T-helper 2 cell treated with Interferon-gamma antibody and Interleukin-4, amounts not matched to agents 100 ng/mL and 5 ng/mL, for 36 hours (primary cell): ENCODE measurements at regions not wholly inside any gene's neighbourhood (a gene's known extent, or its start where the extent isn't known, plus 50 kb on each side); places are given as distances from the start of the nearest gene placed in this dataset.

Source experiments
- intact Hi-C: fragments of 100-400 bp; cut with micrococcal nuclease; formaldehyde crosslinking; loops from one replicate; pipeline ENCODE4 v1.15.1; 2023

DNA sequence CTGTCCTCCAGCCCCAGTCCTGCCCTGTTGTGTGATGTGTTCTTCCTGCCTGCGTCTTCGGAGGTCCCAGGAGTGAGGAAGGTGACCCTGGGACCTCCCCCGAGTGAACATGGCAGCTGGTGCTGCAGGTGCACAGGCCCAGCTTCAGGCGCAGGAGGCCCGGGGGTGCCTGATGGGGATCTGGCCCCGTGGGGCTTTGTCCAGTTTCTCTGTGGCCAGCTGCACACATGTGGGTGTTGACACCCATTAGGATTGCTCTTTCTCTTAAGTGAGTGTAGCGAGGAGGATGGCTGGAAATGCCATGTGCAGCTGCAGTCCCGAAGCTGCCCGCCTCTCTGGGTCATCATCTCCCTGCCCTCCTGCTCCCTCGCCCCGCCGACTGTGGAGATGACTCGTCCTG lies 1279.7 kb downstream of the BRD1 start:
- intact Hi-C loops, result no loop called here

DNA sequence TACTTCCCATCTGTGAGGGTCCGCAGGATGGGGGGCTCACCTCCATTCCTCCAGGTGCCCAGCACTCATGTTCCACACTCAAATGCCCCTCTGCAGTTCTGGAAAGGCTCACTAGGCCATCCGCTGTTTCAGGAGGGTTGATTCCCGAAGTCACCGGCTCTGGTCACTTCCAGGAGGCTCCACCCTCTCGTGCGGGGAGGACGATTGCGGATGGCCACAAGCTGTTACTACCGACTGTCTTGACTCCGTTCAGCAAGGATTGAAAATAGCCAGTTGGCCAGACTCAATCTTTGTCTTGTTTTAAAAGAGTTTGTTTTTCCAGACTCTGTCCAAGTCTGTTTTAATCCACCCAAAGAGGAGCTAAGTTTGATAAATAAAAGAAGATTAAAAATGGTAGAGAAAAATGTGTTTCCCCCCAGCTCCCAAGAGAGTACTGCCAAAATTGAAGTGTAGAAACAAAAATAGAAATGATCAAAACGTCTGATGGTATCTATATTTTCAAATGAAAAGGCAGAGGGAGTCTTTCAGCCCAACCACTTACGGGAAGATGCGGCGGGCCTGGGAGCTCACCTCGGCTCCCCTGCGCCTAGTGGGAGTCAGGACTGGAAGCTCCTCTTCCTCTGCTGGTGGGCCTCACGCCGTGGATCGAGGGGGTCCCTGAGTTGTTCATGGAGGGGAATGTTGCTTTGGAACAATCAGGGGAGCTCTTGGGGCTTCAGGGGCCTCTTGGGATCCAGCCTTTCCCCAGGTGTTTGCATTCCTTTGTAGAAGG lies 1280.8 kb downstream of the BRD1 start:
- intact Hi-C loops, result no loop called here

DNA sequence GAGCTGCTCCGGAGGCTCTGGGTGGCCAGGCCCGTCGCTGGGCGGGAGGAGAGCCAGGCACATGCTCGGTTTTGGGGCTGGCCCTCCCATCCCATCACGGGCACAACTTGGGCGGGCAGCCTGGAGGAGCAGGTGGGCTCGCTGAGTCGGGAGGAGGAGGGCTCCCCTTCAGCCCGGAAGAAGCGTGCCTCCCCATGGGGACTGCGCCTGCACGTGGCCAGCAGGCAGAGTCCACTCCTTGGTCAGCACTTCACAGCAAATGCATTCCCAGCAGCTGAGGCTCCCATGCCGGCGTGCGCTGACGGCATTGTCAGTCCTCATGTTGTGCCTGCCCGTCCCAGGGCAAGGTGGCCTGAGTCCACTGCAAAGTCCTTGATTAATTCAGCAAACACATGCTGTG lies 1281.7 kb downstream of the BRD1 start:
- intact Hi-C loops, result no loop called here

DNA sequence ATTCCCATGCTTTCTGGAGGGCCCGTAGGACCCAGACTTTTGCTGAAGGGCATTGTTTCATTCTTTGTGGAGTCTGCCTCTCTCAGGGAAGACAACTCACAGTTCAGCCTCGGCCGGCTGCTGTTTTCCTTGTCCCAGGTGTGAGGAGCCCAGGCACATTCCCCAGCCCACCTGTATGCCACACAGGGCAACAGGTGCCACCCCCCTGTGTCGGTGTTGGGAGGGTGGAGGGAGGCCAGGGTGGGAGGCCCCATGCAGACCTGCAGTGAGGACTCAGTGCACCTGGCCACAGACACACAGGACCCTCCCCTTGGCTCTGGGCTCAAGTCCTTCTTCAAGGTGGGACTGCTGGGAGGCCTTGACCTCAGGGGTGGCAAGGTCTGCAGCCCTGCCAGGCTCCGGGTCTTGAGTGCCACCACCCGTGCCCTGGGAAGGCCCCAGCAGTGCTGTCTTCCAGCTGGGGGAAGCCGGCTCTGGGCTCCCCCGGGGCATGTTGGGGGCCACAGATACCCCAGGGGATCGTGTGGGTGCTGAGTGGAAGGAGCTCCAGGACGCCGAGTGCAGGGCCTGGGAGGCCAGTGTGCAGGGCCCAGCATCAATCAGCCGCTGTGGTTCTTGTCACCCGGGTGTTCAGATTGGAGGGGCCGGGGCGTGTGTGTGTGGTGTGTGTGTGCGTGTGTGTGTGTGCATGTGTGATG lies 1286.1 kb downstream of the BRD1 start:
- intact Hi-C loops, result no loop called here

DNA sequence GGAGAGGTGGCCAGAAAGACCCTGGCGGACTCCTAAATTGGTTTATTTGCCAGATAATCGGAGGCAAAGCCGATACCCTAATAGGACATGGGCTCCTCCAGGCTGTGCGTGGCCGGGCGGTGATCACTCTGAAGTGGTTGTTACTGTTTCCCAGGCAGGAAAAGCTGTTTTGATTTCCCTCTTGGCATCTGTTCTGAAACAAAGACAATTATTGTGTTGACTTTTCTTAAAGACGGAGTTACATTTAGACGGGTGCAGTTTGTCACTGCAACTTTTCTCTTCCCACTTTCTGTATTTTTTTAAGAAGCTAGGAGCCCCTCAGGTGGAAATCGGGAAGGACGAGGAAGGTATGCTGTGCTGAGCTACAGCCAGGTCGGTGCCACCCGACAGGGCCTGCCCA lies 1288.4 kb downstream of the BRD1 start:
- intact Hi-C loops, result no loop called here

DNA sequence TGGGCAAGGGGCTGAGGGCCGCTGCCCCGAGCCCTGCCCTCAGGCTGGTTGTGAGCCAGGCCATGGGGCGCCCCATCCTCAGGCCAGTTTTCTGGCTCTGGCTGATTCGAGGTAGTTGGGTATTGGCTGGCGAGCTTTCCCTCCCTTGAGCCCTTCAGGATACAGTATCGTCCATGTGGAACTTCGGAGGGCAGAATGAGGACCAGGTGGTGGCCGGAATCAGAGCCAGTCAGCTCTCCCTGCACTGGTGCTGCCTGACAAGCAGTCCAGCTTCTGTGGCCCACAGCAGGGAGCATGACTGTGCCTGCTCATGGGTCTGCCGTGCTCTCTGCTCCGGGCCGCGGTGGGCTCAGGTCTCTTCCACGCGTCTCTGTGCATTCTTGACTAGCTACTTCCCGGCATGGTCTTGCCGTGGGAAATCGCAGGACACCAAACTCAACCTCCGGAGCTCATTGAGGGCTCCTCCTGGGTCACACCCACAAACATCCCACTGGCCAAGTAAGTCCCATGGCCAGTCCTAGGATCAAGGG lies 1289.3 kb downstream of the BRD1 start:
- intact Hi-C loops, result no loop called here

DNA sequence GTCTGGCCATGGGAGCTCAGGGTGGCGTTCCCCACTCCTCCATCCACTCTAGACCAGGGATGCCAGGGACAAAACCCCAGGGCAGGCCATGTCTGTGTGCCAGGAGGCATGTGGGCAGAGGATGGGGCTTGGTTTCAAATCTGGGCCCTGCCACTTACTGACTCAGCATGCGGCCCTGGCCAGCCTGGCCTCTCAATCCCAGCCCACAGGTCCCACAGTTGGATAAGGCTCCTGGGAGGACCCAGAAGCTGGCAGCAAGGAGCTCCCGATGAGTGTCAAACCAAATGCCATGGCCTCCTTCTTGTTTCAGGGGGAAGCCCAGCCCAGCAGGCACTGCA lies 1290.4 kb downstream of the BRD1 start:
- intact Hi-C loops, result no loop called here

DNA sequence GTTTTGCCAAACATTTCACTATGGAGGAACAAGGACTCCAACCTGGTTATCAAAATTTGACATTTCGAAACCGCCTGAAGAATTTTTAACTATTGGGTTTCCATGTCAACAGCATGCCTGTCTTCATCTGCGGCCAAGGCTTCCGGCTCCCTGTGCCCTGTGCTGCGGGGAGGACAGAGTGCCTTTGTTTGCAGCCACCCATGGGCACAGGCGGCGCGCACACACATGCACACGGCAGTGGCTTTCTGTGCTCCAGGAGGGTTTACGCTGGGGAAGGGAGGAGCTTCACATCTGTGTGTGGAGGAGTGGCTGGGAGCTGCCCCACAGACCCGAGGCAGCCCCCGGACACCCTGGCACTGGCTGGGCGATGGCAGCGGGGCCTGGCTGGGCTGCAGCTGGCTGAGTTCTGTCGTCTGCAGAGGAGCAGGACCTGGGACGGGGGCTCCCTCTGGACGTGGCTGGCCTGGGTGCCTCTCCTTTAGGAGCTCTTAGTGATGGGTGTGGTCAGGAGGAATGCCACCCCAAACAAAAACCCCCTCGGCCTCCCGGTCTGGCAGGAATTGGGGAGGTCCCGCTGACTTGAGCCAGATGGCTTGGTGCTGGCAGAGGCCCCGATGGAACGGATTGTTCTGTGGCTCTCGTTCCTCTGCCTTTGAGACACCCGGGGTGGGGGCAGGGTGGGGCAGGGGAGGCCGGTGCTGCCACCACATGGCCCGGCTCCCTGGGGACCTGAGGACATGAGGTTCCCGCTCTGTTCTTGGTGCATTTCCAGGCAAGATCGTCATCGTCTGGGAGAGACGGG lies 1290.9 kb downstream of the BRD1 start:
- intact Hi-C loops, result no loop called here

DNA sequence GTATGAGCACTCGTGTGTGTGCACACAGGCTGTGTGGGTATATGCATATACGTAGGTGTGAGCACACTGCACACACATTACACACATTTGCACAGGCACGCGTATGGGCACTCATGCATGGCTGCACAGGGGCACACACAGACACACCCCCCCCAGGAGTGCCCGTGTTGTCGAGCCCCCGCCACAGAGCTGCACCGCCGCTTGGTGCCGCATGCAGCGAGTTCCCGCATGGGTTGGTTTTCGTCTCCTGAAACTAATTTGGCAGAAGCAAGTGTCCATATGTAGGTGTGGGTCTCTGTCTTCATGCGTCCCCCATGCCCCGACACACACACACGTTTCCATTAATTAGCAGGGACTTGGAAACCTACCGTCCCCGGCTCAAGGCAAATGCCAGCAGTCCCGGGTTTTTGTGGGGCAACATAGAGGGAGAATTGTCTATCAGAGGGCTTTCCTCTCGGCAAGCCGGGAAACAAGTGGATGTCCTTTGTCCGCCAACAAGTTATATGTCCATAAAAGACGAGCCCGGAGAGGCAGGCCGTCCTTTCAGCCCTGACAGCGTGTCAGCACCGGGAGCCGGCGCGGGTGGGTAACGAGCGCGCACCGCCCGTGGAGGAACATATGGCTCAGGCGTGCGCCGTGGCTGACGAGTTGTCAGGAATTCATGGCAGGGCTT lies 1291.7 kb downstream of the BRD1 start:
- intact Hi-C loops, result no loop called here

DNA sequence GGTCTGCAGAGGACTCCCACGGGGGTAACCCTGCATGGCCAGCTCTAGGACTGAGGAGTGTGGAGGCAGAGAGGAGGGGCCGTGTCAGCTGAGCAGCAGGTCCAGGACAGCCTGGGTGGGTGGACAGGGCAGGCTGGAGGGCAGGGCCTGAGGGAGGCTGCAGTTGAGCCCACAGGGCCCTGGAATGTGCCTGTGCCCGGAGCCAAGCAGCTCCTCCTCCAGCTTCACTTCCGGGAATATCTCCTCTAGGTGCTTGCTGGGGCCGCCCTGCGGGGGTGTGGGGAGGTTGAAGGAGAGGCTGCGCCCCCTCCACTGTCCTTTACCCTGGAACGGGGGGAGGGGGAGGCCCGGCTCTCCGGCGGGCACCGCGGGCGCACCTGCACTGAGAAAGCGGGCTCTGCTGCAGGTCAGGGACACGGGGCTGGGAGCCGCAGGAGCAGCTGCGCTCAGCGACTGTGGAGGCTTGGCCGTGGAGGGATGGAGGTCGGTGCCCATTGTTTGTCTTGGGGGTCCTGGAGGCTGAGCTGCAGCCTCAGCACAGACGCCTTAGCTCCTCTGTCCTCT lies 1293.2 kb downstream of the BRD1 start:
- intact Hi-C loops, result no loop called here

DNA sequence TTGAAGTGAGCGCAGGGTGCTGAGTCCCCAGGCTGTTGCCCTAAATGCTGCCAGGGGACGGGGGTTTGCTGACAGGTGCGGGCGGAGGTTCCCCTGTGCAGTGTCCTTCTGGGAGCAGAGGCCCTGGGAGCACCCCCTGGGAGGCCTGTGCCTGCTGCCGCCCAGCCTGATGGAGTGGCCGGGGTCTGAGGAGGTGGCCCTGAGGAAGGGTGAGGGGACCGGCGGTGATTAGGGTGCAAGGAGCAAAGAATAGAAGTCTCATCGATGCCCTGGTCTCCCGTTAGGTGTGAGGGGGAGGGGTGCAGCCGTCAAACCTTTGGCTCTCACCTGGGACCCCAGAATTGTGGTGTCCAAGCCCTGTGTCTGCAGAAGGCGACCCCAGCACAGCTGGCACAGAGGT lies 1294.7 kb downstream of the BRD1 start:
- intact Hi-C loops, result no loop called here

DNA sequence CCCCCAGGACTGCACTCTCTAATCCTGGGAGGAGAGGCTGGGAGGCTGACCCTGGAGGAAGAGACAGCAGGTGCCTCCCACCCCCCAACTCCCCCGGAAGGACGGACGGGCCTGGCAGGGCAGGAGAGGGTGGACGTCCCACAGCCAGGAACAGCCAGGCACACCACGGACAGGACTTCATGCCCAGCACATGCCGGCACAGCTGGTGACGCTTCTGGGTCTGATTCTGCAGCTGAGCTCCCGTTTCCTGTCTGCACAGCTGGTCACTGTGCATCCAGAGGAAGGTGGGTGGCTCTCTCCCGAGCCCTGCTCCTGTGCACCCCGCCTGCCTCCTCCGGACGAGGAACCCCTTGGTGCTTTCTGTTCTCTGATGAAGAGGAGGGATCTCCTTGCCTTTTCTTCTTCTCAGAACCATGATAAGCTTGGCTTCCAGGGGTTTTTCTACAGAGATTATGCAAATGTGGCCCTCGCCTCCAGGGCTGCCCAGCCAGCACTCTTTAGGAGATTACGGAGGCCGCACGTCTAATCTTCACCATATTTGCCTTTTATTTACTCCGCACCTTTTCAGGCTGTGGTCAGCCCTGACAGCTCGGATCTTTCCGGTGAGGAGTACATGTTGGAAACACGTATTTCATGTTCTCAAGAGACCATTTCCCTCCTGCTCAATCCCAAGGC lies 1295.8 kb downstream of the BRD1 start:
- intact Hi-C loops, result no loop called here

DNA sequence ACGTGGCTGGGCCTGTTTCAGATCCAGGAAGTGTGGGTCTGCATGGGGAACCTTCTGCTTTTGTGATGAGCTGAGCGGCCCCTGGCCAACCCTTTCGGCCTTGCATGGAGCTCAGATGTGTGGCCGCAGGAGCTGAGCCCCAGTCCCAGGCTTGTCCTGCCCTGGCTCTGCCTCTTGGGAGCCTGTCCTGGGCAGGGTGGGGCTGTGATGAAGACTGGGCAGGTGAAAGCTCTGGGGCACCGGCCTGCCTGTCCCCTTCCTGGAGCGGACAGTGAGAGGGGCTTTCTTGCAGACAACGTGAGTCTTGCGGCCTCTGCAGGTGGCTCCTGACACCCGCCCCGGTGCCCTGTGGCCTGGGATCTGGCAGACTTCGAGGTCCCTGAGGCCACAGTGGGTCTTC lies 1296.6 kb downstream of the BRD1 start:
- intact Hi-C loops, result no loop called here

DNA sequence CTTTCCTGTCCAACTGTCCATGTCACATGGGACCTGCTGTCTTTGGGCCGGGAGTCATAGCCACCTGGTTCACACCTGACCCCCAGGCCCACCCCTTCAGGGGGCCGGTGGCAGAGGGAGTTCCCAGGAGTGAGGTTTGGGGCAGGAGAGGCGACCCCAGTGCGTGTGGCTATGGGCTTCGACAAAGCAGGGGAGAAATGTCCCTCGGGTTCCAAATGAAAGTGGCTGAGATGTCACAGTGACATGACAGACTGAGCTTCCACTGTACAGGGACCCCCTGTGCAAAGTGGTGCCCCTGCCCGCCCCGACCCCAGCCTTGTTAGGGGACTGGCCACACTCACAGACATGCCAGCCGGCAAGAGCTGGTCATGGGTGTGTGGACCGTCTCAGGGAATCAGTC lies 1297.0 kb downstream of the BRD1 start:
- intact Hi-C loops, result no loop called here

DNA sequence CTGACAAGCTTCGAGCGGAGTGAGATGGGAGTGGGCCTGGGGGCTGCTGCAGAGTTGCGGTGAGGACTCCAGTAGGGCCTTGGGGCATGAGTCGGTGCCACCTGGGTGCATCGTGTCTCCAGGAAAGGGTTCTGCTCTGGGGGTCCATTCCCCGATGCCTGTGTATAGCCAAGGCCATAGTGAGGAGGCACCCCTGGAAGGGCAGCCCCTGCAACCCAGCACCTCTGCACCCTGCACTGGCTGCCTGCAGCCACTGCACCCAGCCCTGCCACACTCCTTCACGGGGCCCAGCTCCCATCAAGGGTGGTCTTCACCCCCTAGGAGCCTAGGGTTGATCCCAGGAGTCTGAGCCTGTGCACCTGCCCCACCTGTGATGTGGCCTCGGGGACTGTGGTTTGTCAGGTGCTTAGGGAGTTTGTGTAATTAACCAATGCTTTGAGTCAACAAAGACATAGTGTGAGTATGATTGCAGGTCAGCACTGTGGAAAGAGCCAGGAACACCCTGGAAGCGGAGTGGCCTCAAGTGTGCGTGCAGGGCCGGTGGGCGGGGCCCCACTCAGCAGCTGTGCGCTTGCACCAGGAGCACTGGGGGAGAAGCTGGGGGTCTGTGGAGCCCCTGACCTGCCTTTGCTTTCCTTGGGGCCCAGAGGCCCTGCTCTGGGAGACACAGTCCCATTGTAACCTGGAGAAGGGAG lies 1299.3 kb downstream of the BRD1 start:
- intact Hi-C loops, result no loop called here

DNA sequence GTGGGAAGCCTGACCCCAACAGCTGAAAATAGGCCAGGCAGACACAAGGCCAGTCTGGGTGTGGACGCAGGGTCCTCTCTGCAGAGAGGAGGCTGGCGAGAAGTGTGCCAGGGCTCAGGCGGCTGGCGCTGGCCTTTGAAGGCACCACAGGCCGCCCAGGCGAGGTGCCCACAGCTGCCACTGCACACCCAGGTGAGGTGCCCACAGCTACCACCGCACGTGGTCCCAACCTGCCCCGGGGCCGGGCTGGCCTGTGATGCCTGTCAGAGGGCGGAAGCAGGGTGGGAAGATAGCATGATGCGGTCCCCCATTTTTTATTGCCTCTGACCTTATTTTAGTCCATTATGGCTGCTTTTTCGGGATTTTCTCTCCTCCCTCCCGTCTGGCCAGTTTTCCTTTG lies 1303.9 kb downstream of the BRD1 start:
- intact Hi-C loops, result no loop called here

DNA sequence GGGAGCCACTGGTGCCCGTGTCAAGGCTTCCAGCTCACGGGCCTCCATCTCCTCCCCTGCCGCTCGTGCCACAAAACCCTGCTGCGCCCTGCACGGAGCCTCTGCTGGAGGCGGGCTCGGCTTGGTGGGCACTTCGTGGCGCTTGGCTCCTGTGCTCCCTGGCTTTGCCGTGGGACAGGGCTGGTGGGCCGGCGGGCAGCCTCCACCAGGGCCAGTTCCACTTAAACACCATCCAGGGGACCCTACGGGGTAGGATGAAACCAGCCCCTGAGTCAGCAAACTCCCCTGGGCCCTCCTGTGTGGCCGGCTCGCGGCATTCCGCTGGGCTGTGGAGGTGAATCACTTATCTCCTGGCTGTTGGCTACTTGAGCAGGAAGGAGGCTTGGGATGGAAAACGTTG lies 1304.6 kb downstream of the BRD1 start:
- intact Hi-C loops, result no loop called here

DNA sequence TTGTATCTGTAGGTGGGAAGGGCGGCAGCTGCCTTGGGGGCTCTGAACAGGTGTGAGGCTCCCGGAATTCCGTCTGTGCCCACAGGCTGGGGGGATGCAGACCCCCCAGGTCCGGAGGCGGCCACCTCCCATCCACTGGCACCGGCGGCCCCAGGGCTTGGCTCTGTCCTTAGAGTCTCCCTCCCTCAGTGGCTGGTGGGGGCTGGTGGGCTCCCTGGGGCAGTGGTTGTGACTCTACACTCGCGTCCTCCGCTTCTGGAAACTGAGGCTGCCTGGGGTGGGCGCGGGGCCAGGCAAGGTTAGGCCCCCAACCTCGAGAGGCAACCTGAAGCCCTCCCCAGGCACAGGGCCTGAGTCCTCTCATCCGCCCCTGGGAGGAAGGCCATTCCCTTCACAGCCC lies 1305.4 kb downstream of the BRD1 start:
- intact Hi-C loops, result no loop called here

DNA sequence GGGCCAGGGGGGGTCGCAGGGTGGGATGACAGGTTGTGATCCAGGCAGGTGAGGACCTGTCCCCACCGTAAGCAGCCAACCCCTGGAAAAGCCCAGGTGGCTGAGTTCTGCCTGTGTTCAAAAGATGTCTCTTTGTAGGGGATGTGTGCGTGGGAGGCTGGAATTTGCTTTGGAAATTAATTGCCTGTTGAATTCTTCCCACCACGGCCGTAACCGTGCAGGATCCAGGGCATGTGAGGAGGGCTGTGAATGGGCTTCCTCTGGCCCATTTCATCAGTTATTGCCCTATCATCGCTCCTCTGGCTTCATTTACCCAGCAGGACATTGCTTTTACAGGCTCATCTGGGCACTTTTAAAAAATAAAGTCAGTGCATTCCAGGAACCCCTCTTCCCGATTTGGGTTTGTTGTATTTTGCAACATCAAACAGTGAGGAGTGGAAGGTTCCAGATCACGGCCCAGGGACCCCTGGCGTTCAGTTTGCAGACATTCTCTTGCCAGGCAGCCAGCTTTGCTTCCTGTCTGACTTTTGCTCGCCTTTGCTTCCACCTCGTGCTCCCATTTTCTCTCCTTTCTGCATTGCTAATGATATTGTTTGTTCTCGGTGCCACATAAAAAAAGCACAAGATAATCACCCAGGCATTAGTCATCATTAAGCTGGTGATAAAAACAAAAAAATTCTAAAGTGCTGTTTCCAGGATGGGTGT lies 1306.6 kb downstream of the BRD1 start:
- intact Hi-C loops, result no loop called here

DNA sequence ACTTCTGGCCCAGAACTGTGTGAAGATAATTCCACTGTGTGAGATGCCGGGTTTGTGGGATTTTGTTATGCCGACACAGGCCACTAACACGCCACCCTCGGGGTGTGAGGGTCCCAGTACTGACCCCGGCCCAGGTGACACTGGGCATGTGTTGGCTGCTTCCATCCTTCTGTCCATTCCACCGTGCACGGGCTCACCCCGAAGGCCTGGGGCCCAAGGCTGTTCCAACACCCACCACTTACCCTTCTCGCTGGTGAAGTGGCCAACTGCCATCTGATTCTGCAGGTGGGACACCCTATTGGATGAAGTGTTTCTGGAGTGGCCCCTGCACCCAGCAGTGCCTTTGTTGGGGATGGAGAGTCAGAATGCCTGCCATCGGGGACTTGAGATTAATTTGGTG lies 1307.5 kb downstream of the BRD1 start:
- intact Hi-C loops, result no loop called here
